ENCODE measurements at regions not wholly inside any gene's neighbourhood (a gene's known extent, or its start where the extent isn't known, plus 50 kb on each side); places are given as distances from the start of the nearest gene placed in this dataset.
A peak's percentile ranks its signal among the peaks of the same experiment; 100 is the strongest.
"Not testable (repeated sequence)": the region's sequence is repeated elsewhere in the genome, so short reads cannot be mapped to it uniquely, and the experiment has no call there.

DNA sequence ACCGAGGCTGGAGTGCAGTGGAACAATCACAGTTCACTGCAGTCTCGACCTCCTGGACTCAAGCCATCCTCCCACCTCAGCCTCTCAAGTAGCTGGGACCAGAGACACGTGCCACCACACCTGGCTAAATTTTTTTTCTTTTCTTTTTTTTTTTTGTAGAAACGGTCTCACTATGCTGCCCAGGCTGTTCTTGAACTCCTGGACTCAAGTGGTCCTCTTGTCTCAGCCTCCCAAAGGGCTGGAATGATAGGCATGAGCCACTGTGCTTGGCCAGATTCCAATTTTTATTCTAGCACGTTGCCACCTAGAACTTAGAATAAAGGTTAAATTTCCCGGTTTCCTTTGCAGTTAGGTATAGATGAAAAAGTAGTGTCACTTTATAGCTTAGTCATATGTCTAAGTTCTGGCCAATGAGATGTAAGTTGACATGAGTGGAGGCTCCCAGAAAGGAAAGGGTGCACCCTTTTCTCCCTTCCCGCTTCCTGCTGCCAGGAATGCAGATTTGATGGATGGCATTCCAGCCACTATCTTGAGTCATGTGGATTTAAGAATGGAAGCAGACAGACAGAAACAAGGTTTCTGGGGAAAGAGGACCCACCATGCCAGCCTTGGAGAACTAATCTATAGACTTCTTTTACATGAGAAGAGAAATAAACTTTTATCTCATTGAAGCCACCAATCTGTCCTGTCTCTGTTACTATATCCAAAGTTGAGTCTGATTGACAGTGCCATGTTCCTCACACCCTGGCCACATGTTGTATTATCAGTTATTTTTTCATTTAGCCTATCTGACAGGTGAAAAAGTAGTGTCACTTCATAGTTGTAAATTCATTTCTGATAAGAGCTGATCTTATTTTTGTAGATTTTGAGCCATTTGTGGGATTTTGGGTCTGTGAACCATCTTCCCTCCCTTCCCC lies 60.6 kb upstream of the NCOA3 start:
- peak in 1 of 2 donors; percentile 4 for DNase-seq (ENCODE audit: low read depth in 2 of 2)

GRCh38 chr20:47441774-47442150 lies 59.9 kb upstream of the NCOA3 start:
- no peak for DNase-seq (ENCODE audit: low read depth in 2 of 2)

GRCh38 chr20:47443060-47443459 lies 58.6 kb upstream of the NCOA3 start:
- not testable (repeated sequence) for DNase-seq (ENCODE audit: low read depth in 2 of 2)

GRCh38 chr20:47444584-47444983 lies 57.1 kb upstream of the NCOA3 start:
- DNase-seq (ENCODE audit: low read depth in 2 of 2): no peak

DNA sequence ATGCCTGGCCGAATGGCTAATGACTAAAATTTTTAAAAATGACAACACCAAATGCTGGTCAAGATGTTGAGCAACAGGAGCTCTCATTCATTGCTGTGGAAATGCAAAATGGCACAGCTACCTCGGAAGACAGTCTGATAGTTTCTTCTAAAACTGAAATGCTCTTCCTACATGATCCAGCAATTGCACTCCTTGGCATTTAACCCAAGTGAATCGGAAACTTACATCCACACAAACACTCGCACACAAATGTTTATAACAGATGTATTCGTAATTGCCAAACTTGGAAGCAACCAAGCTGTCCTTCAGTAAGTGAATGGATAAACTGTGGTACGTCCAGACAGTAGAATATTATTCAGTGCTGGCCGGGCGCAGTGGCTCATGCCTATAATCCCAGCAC lies 56.4 kb upstream of the NCOA3 start:
- no peak for DNase-seq (ENCODE audit: low read depth in 2 of 2)

GRCh38 chr20:47447350-47448296 lies 54.1 kb upstream of the NCOA3 start:
- not testable (repeated sequence) for DNase-seq (ENCODE audit: low read depth in 2 of 2)

DNA sequence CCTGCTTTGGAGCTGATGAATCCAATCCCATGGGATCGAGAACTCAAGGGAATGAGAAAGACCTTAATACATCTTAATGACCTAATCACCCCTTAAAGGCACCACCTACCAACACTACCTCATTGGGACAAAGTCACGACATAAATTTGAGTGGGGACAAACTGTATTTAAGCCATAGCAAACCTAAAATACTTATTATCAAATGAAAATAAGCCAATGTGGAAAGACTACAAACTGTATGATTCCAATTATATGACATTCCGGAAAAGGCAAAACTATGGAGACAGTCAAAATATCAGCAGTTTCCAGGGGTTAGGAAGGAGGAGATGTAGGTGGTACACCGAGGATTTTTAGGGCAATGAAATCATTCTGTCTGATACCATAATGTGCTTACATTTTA lies 53.3 kb upstream of the NCOA3 start:
- no peak for DNase-seq (ENCODE audit: low read depth in 2 of 2)

DNA sequence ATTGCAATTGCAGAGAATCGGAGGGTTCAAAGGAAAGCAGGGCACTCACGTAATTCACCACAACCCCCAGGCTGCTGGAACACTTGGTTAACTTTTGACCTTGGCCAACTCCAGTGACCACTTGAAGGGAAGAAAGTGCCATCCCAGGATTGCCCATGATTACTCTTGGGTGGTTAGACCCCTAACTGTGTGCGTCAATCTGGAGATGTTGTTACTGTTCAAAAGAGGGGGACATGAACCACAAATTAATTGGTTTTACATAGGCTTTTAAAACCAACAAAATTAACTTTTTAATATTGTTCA lies 50.1 kb upstream of the NCOA3 start:
- DNase-seq (ENCODE audit: low read depth in 2 of 2): no peak

Measured in dermis microvascular lymphatic vessel endothelial cell (primary cell).